IMR-90 (cell line): ENCODE measurements at regions not wholly inside any gene's neighbourhood (a gene's known extent, or its start where the extent isn't known, plus 50 kb on each side); places are given as distances from the start of the nearest gene placed in this dataset.

Experiments
- ATAC-seq: fragments of 200-7000 bp; cut with Tn5 transposase; 2 replicates; pipeline ENCODE4 v1.9.1; 2020; ENCODE audit warnings: low read depth, mild to moderate bottlenecking, moderate library complexity
- BruUV-seq: library from RNA; stranded (reverse); fragments of 400-500 nt; replicated peaks from 2 replicates; lab custom pipeline; 2021; lab: Mats Ljungman, UMichigan
- CTCF ChIA-PET: fragments of 300-600 bp; formaldehyde crosslinking; extraction: SDS; loops from one replicate; lab custom pipeline; 2021; ENCODE audit warnings: antibody characterized with exemption; lab: Yijun Ruan, JAX
- POLR2A ChIA-PET: fragments of 300-600 bp; sonication (Branson Sonifier 250); formaldehyde crosslinking; loops from one replicate; lab custom pipeline; 2022; ENCODE audit warnings: antibody characterized with exemption; ENCODE audit not compliant: unreplicated experiment; lab: Charles Lee
- DNase-seq: peaks from one replicate; pipeline ENCODE4 v3.0.0; 2013
- H2AFZ ChIP-seq: replicated peaks from 2 replicates; pipeline ENCODE3; 2013; ENCODE audit warnings: low read length, mild to moderate bottlenecking; ENCODE audit not compliant: poor library complexity
- H2AK5ac ChIP-seq: 2 replicates; pipeline ENCODE4 v1.6.1; 2013; ENCODE audit warnings: low read depth, low read length, inconsistent platforms
- H2AK9ac ChIP-seq: replicated peaks from 2 replicates; pipeline ENCODE3; 2013; ENCODE audit warnings: mild to moderate bottlenecking, low read depth, low read length, moderate library complexity; ENCODE audit not compliant: poor library complexity
- H2BK120ac ChIP-seq: 2 replicates; pipeline ENCODE4 v1.6.1; 2013; ENCODE audit warnings: low read depth, low read length, inconsistent platforms
- H2BK15ac ChIP-seq: 3 replicates; pipeline ENCODE4 v1.6.1; 2013; ENCODE audit warnings: low read depth, low read length, inconsistent platforms
- H2BK20ac ChIP-seq: 2 replicates; pipeline ENCODE4 v1.6.1; 2013; ENCODE audit warnings: low read depth, mild to moderate bottlenecking, inconsistent platforms, low read length, moderate library complexity
- H2BK5ac ChIP-seq: 2 replicates; pipeline ENCODE4 v1.6.1; 2013; ENCODE audit warnings: mild to moderate bottlenecking, low read depth, low read length, inconsistent platforms; ENCODE audit not compliant: poor library complexity, severe bottlenecking
- H3K14ac ChIP-seq: replicated peaks from 2 replicates; pipeline ENCODE4 v1.6.1; 2013; ENCODE audit warnings: low read depth, low read length, inconsistent platforms
- H3K18ac ChIP-seq: 2 replicates; pipeline ENCODE4 v1.6.1; 2013; ENCODE audit warnings: low read depth, low read length, control low read depth
- H3K23ac ChIP-seq: 2 replicates; pipeline ENCODE4 v1.6.1; 2013; ENCODE audit warnings: low read depth, low read length, inconsistent platforms
- H3K27ac ChIP-seq: 2 replicates; pipeline ENCODE4 v1.5.1; 2013; ENCODE audit warnings: mild to moderate bottlenecking, control low read depth, low read length; ENCODE audit not compliant: insufficient read depth
- H3K27me3 ChIP-seq: 2 replicates; pipeline ENCODE4 v1.6.1; 2013; ENCODE audit warnings: low read length; ENCODE audit not compliant: control insufficient read depth, insufficient read depth
- H3K36me3 ChIP-seq: 2 replicates; pipeline ENCODE4 v1.6.1; 2013; ENCODE audit warnings: low read length, mixed read lengths; ENCODE audit not compliant: control insufficient read depth, insufficient read depth
- H3K4ac ChIP-seq: 2 replicates; pipeline ENCODE4 v1.6.1; 2013; ENCODE audit warnings: low read depth, low read length, inconsistent platforms
- H3K4me1 ChIP-seq: 2 replicates; pipeline ENCODE4 v1.6.1; 2013; ENCODE audit warnings: low read length, mixed read lengths; ENCODE audit not compliant: control insufficient read depth, insufficient read depth
- H3K4me2 ChIP-seq: 2 replicates; pipeline ENCODE4 v1.6.1; 2013; ENCODE audit warnings: low read depth, mild to moderate bottlenecking, control low read depth, low read length, moderate library complexity
- H3K4me3 ChIP-seq: 2 replicates; pipeline ENCODE4 v1.5.1; 2013; ENCODE audit warnings: low read depth, mild to moderate bottlenecking, control low read depth, low read length, moderate library complexity; ENCODE audit not compliant: insufficient read depth
- H3K56ac ChIP-seq: 2 replicates; pipeline ENCODE4 v1.6.1; 2013; ENCODE audit warnings: low read length, inconsistent platforms; ENCODE audit not compliant: insufficient read depth; ENCODE audit errors: extremely low read depth
- H3K79me1 ChIP-seq, 2 experiments: 2 replicates each; pipeline ENCODE4 v1.6.1; 2013; ENCODE audit warnings: low read length in 2 of 2, inconsistent platforms in 1 of 2, low read depth in 1 of 2
- H3K9ac ChIP-seq: 2 replicates; pipeline ENCODE4 v1.6.1; 2013; ENCODE audit warnings: low read depth, low read length, control low read depth
- H3K9me1 ChIP-seq: 2 replicates; pipeline ENCODE4 v1.6.1; 2013; ENCODE audit warnings: low read length, inconsistent platforms; ENCODE audit not compliant: insufficient read depth
- H3K9me3 ChIP-seq: 2 replicates; pipeline ENCODE4 v1.6.1; 2013; ENCODE audit warnings: low read length; ENCODE audit not compliant: control insufficient read depth, insufficient read depth
- H4K20me1 ChIP-seq: 2 replicates; pipeline ENCODE4 v1.6.1; 2013; ENCODE audit warnings: low read length, inconsistent platforms; ENCODE audit not compliant: insufficient read depth
- H4K5ac ChIP-seq: 2 replicates; pipeline ENCODE4 v1.6.1; 2013; ENCODE audit warnings: mild to moderate bottlenecking, low read depth, low read length, control low read depth
- H4K8ac ChIP-seq, 2 experiments: 2 replicates each; pipeline ENCODE4 v1.6.1; 2013; ENCODE audit warnings: low read depth in 2 of 2, low read length in 2 of 2, control low read depth in 1 of 2, inconsistent platforms in 1 of 2
- H4K91ac ChIP-seq: 2 replicates; pipeline ENCODE4 v1.6.1; 2013; ENCODE audit warnings: low read depth, low read length, inconsistent platforms; ENCODE audit not compliant: insufficient read depth
- BHLHE40 ChIP-seq: fragments of 150-350 bp; IDR thresholded peaks from 2 replicates; pipeline ENCODE4 v1.6.1; 2016; ENCODE audit warnings: mild to moderate bottlenecking, low read depth, low read length
- CEBPB ChIP-seq: IDR thresholded peaks from 2 replicates; pipeline ENCODE4 v1.6.1; 2012; ENCODE audit warnings: low read depth, low read length, improper control_type of control experiment
- CHD1 ChIP-seq: IDR thresholded peaks from 2 replicates; pipeline ENCODE4 v1.6.1; 2012; ENCODE audit warnings: low read depth, low read length, improper control_type of control experiment
- FOS ChIP-seq: fragments of 150-350 bp; IDR thresholded peaks from 2 replicates; pipeline ENCODE4 v1.6.1; 2016; ENCODE audit warnings: low read depth, low read length
- MAFK ChIP-seq: IDR thresholded peaks from 2 replicates; pipeline ENCODE4 v1.6.1; 2012; ENCODE audit warnings: low read depth, low read length, improper control_type of control experiment
- MAZ ChIP-seq: IDR thresholded peaks from 2 replicates; pipeline ENCODE4 v1.6.1; 2012; ENCODE audit warnings: low read depth, mild to moderate bottlenecking, low read length, improper control_type of control experiment, moderate library complexity, borderline replicate concordance
- MXI1 ChIP-seq: IDR thresholded peaks from 2 replicates; pipeline ENCODE4 v1.6.1; 2012; ENCODE audit warnings: low read depth, mild to moderate bottlenecking, low read length, moderate library complexity, borderline replicate concordance
- NFE2L2 ChIP-seq: fragments of 150-350 bp; IDR thresholded peaks from 2 replicates; pipeline ENCODE4 v1.6.1; 2016; ENCODE audit warnings: low read depth, mild to moderate bottlenecking, low read length
- POLR2A ChIP-seq: IDR thresholded peaks from 2 replicates; pipeline ENCODE4 v1.6.1; 2012; ENCODE audit warnings: mild to moderate bottlenecking, low read depth, low read length
- RAD21 ChIP-seq: IDR thresholded peaks from 2 replicates; pipeline ENCODE4 v1.6.1; 2012; ENCODE audit warnings: low read length, improper control_type of control experiment
- RCOR1 ChIP-seq: IDR thresholded peaks from 2 replicates; pipeline ENCODE4 v1.6.1; 2012; ENCODE audit warnings: mild to moderate bottlenecking, low read length, improper control_type of control experiment; ENCODE audit not compliant: insufficient replicate concordance
- RFX5 ChIP-seq: IDR thresholded peaks from 2 replicates; pipeline ENCODE4 v1.8.0; 2012; ENCODE audit warnings: low read depth, mild to moderate bottlenecking, low read length, moderate library complexity
- SMC3 ChIP-seq: fragments of 150-350 bp; IDR thresholded peaks from 2 replicates; pipeline ENCODE4 v1.6.1; 2016; ENCODE audit warnings: low read depth, mild to moderate bottlenecking, antibody characterized with exemption, low read length, moderate library complexity
- WGBS, 2 experiments: methylation state at CpG; one replicate each; pipeline versions ENCODE4 v1.1.5 to v1.1.7; 2013; ENCODE audit warnings: missing lambda C conversion rate in 2 of 2; ENCODE audit not compliant: insufficient read length in 1 of 2; ENCODE audit errors: extremely low coverage in 2 of 2; 5-methylcytosine and 5-hydroxymethylcytosine counted together
- dilution Hi-C: fragments of 300-500 bp; cut with HindIII; formaldehyde crosslinking; loops from one replicate; pipeline ENCODE4 v1.14.3; 2018; ENCODE audit warnings: low sequenced_read_pairs; ENCODE audit not compliant: unreplicated experiment
- in situ Hi-C: fragments of 300-500 bp; cut with MboI; formaldehyde crosslinking; loops from 3 replicates; pipeline ENCODE4 v1.14.3; 2019; ENCODE audit warnings: low sequenced_read_pairs, inconsistent platforms, mixed read lengths
- intact Hi-C: fragments of 100-400 bp; cut with micrococcal nuclease; formaldehyde crosslinking; loops from 2 replicates; pipeline ENCODE4 v1.10.0; 2022
- TF ChIP-seq, protein P1 (sequence below): fragments of 150-350 bp; IDR thresholded peaks from 2 replicates; pipeline ENCODE4 v1.6.1; 2017; ENCODE audit warnings: mild to moderate bottlenecking, antibody characterized with exemption, low read length, low read depth
- TF ChIP-seq, protein P2 (sequence below): conservative IDR thresholded peaks from 2 replicates; pipeline ENCODE4 v1.5.1; 2012; ENCODE audit warnings: mild to moderate bottlenecking, low read depth, low read length, improper control_type of control experiment
- TF ChIP-seq, protein P3 (sequence below): fragments of 150-350 bp; IDR thresholded peaks from 2 replicates; pipeline ENCODE4 v1.6.1; 2016; ENCODE audit warnings: low read depth, mild to moderate bottlenecking, low read length, moderate library complexity, borderline replicate concordance

DNA sequence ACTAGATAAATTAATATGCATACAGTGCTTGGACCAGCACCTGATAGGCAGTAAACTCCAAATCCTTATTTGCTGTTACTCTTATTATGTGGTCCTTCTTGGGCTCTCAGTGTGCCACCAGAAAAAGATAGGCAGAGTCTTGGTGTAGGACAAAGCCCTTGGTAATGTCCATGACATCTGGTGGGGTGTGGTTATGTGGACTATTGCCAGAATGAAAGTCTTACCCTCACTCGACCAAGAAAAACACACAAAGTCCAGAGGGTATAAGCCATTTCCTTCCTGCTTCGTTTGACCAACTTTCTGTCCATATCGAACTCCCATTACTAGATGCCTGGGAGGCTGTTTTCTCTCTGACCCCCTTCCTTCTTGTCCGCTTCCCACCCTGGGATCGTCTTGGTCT lies 140.9 kb downstream of the UTP18 start:
- Histone ChIP-seq H3K9me3 (no peaks in the 10 kb centered on the region), H3K18ac (no peak overlapping the region), H4K5ac (no peak overlapping the region), H3K36me3 (no peaks in the 10 kb centered on the region), H2BK5ac (no peak overlapping the region), H3K4me2 (no peak overlapping the region), H2BK120ac (no peak overlapping the region), H3K23ac (no peak overlapping the region), H3K56ac (no peak overlapping the region), H3K14ac (no peak overlapping the region), H3K27ac (no peak overlapping the region), H3K9ac (no peak overlapping the region), H3K4me1 (no peaks in the 10 kb centered on the region), H4K91ac (no peak overlapping the region), H2AFZ (no peak overlapping the region), H3K4me3 (no peak overlapping the region), H3K27me3 (no peaks in the 10 kb centered on the region), H3K4ac (no peak overlapping the region), H3K9me1 (no peaks in the 10 kb centered on the region), H2BK15ac (no peak overlapping the region), H4K20me1 (no peaks in the 10 kb centered on the region), H2BK20ac (no peak overlapping the region), H3K79me1 (no peaks in the 10 kb centered on the region), H2AK5ac (no peak overlapping the region), H4K8ac (no peak overlapping the region), H2AK9ac (no peak overlapping the region)
- TF ChIP-seq NFE2L2 (no peak), RAD21 (no peak), RCOR1 (no peak), POLR2A (no peak), MAZ (no peak), FOS (no peak), SMC3 (no peak), CEBPB (no peak), RFX5 (no peak), BHLHE40 (no peak), MAFK (no peak), MXI1 (no peak), CHD1 (no peak)
- TF ChIP-seq, protein P1, sequence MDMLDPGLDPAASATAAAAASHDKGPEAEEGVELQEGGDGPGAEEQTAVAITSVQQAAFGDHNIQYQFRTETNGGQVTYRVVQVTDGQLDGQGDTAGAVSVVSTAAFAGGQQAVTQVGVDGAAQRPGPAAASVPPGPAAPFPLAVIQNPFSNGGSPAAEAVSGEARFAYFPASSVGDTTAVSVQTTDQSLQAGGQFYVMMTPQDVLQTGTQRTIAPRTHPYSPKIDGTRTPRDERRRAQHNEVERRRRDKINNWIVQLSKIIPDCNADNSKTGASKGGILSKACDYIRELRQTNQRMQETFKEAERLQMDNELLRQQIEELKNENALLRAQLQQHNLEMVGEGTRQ: no peak
- TF ChIP-seq, protein P2, sequence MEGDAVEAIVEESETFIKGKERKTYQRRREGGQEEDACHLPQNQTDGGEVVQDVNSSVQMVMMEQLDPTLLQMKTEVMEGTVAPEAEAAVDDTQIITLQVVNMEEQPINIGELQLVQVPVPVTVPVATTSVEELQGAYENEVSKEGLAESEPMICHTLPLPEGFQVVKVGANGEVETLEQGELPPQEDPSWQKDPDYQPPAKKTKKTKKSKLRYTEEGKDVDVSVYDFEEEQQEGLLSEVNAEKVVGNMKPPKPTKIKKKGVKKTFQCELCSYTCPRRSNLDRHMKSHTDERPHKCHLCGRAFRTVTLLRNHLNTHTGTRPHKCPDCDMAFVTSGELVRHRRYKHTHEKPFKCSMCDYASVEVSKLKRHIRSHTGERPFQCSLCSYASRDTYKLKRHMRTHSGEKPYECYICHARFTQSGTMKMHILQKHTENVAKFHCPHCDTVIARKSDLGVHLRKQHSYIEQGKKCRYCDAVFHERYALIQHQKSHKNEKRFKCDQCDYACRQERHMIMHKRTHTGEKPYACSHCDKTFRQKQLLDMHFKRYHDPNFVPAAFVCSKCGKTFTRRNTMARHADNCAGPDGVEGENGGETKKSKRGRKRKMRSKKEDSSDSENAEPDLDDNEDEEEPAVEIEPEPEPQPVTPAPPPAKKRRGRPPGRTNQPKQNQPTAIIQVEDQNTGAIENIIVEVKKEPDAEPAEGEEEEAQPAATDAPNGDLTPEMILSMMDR: no peak
- TF ChIP-seq, protein P3, sequence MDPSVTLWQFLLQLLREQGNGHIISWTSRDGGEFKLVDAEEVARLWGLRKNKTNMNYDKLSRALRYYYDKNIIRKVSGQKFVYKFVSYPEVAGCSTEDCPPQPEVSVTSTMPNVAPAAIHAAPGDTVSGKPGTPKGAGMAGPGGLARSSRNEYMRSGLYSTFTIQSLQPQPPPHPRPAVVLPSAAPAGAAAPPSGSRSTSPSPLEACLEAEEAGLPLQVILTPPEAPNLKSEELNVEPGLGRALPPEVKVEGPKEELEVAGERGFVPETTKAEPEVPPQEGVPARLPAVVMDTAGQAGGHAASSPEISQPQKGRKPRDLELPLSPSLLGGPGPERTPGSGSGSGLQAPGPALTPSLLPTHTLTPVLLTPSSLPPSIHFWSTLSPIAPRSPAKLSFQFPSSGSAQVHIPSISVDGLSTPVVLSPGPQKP: no peak
- intact Hi-C loops: no loop called here
- POLR2A ChIA-PET: no interaction called here
- dilution Hi-C loops: no loop called here
- CTCF ChIA-PET: no interaction called here
- no CpG with 5 or more reads among the region's 5 CpGs for WGBS, 2 experiments
- ATAC-seq (no peak), DNase-seq (no peak)
- BruUV-seq: no TSS peak
- in situ Hi-C loops: no loop called here
